GM12878 (cell line): ENCODE measurements at regions not wholly inside any gene's neighbourhood (a gene's known extent, or its start where the extent isn't known, plus 50 kb on each side); places are given as distances from the start of the nearest gene placed in this dataset.

ENCODE experiments used
- ATAC-seq: fragments of 200-7000 bp; cut with Tn5 transposase; 3 replicates; pipeline ENCODE4 v1.9.1; 2020; ENCODE audit warnings: mild to moderate bottlenecking, moderate library complexity
- BruUV-seq: library from RNA; stranded (reverse); fragments of 400-500 nt; replicated peaks from 2 replicates; lab custom pipeline; 2021; lab: Mats Ljungman, UMichigan
- CTCF ChIA-PET: fragments of 300-600 bp; sonication (Branson Sonifier 250); formaldehyde crosslinking; extraction: SDS; loops from one replicate; lab custom pipeline; 2021; ENCODE audit warnings: inconsistent platforms; lab: Yijun Ruan, JAX
- POLR2A ChIA-PET: fragments of 350-600 bp; formaldehyde crosslinking; extraction: SDS; loops from one replicate; lab custom pipeline; 2021; ENCODE audit warnings: inconsistent platforms; lab: Charles Lee
- RAD21 ChIA-PET: fragments of 300-600 bp; sonication (Branson Sonifier 250); formaldehyde crosslinking; loops from one replicate; lab custom pipeline; 2023; ENCODE audit warnings: antibody characterized with exemption; ENCODE audit not compliant: unreplicated experiment; lab: Charles Lee
- SMC1A ChIA-PET: fragments of 300-600 bp; sonication (Branson Sonifier 250); formaldehyde crosslinking; loops from one replicate; lab custom pipeline; 2023; ENCODE audit not compliant: unreplicated experiment, uncharacterized antibody; lab: Charles Lee
- DNase-seq: peaks from one replicate; pipeline ENCODE4 v3.0.0-alpha.2; 2011; ENCODE audit warnings: low read depth, low spot score
- FAIRE-seq: peaks from 3 replicates; lab custom pipeline; 2011; peaks lifted over from hg19 to GRCh38; lab: Jason Lieb, UNC
- H2AFZ ChIP-seq: 2 replicates; pipeline ENCODE4 v1.6.0; 2011; ENCODE audit warnings: low read depth, low read length, control low read depth; ENCODE audit not compliant: control insufficient read depth
- H3K27ac ChIP-seq: 2 replicates; pipeline ENCODE4 v1.5.1; 2011; ENCODE audit warnings: control low read depth; ENCODE audit not compliant: control insufficient read depth, insufficient read depth
- H3K27me3 ChIP-seq, 2 experiments: replicated peaks in 1 of 2; 2 replicates each; pipeline versions ENCODE4 v1.6.0 to v1.6.1; 2011; ENCODE audit warnings: low read length in 1 of 2; ENCODE audit not compliant: control insufficient read depth in 2 of 2, insufficient read depth in 2 of 2
- H3K36me3 ChIP-seq, 2 experiments: 2 replicates each; pipeline ENCODE4 v1.5.1; 2011; ENCODE audit warnings: low read length in 1 of 2; ENCODE audit not compliant: control insufficient read depth in 2 of 2, insufficient read depth in 2 of 2
- H3K4me1 ChIP-seq: 2 replicates; pipeline ENCODE4 v1.6.1; 2011; ENCODE audit warnings: mild to moderate bottlenecking, low read length, moderate library complexity, mixed read lengths; ENCODE audit not compliant: control insufficient read depth, insufficient read depth
- H3K4me2 ChIP-seq: 2 replicates; pipeline ENCODE4 v1.6.0; 2011; ENCODE audit warnings: control low read depth; ENCODE audit not compliant: control insufficient read depth, insufficient read depth
- H3K4me3 ChIP-seq: fragments of 200-600 bp; sonication (generic); 2 replicates; pipeline ENCODE4 v1.5.1; 2016
- H3K79me2 ChIP-seq: 2 replicates; pipeline ENCODE4 v1.6.0; 2011; ENCODE audit warnings: low read length; ENCODE audit not compliant: control insufficient read depth, insufficient read depth
- H3K9ac ChIP-seq: 2 replicates; pipeline ENCODE4 v1.8.0; 2011; ENCODE audit warnings: low read length, control low read depth, mixed read lengths; ENCODE audit not compliant: control insufficient read depth, insufficient read depth
- H3K9me3 ChIP-seq: replicated peaks from 3 replicates; pipeline ENCODE4 v1.5.1; 2011; ENCODE audit warnings: mild to moderate bottlenecking, low read length; ENCODE audit not compliant: control insufficient read depth, insufficient read depth
- H4K20me1 ChIP-seq: 2 replicates; pipeline ENCODE4 v1.6.0; 2011; ENCODE audit not compliant: control insufficient read depth, insufficient read depth
- BHLHE40 ChIP-seq, 2 experiments: fragments of 450-650 bp in 1 of 2; IDR thresholded peaks; 2 replicates each; pipeline ENCODE4 v1.6.1; 2011 to 2017; ENCODE audit warnings: low read depth in 2 of 2, borderline replicate concordance in 1 of 2, improper control_type of control experiment in 1 of 2, low read length in 1 of 2, mild to moderate bottlenecking in 1 of 2
- BMI1 ChIP-seq: fragments of 450-650 bp; IDR thresholded peaks from 2 replicates; pipeline ENCODE4 v1.6.1; 2016; ENCODE audit warnings: mild to moderate bottlenecking, moderate library complexity, borderline replicate concordance
- HDGF ChIP-seq: fragments of 450-650 bp; IDR thresholded peaks from 2 replicates; pipeline ENCODE4 v1.6.1; 2016; ENCODE audit warnings: antibody characterized with exemption
- NFXL1 ChIP-seq: fragments of 450-650 bp; IDR thresholded peaks from 2 replicates; pipeline ENCODE4 v1.6.1; 2017; ENCODE audit warnings: antibody characterized with exemption, mild to moderate bottlenecking, borderline replicate concordance
- NFYB ChIP-seq: IDR thresholded peaks from 2 replicates; pipeline ENCODE4 v1.6.1; 2011; ENCODE audit warnings: low read depth, mild to moderate bottlenecking, low read length, improper control_type of control experiment, moderate library complexity; ENCODE audit not compliant: insufficient read depth
- PML ChIP-seq: IDR thresholded peaks from 2 replicates; pipeline ENCODE4 v1.6.1; 2012; ENCODE audit warnings: low read length, inconsistent platforms
- POLR2A ChIP-seq: IDR thresholded peaks from 2 replicates; pipeline ENCODE4 v1.6.1; 2011; ENCODE audit warnings: low read depth, mild to moderate bottlenecking, low read length
- RBBP5 ChIP-seq: fragments of 200-600 bp; sonication (generic); conservative IDR thresholded peaks from 2 replicates; pipeline ENCODE4 v1.6.1; 2016
- SMAD5 ChIP-seq: IDR thresholded peaks from 2 replicates; pipeline ENCODE4 v1.6.1; 2016; ENCODE audit warnings: antibody characterized with exemption, low read depth
- SMARCA5 ChIP-seq: fragments of 450-650 bp; IDR thresholded peaks from 2 replicates; pipeline ENCODE4 v1.6.1; 2017; ENCODE audit warnings: mild to moderate bottlenecking
- TARDBP ChIP-seq: IDR thresholded peaks from 2 replicates; pipeline ENCODE4 v1.6.1; 2016; ENCODE audit warnings: borderline replicate concordance
- ZNF217 ChIP-seq: fragments of 450-650 bp; IDR thresholded peaks from 2 replicates; pipeline ENCODE4 v1.6.1; 2017; ENCODE audit warnings: antibody characterized with exemption, mild to moderate bottlenecking
- ZNF24 ChIP-seq: fragments of 450-650 bp; IDR thresholded peaks from 2 replicates; pipeline ENCODE4 v1.6.1; 2017; ENCODE audit warnings: antibody characterized with exemption, mild to moderate bottlenecking
- WGBS: methylation state at CpG from one replicate; pipeline ENCODE4 v1.1.6; 2016; ENCODE audit warnings: low lambda C conversion rate; ENCODE audit not compliant: insufficient replicate concordance, insufficient coverage; ENCODE audit errors: missing lambda C conversion rate; 5-methylcytosine and 5-hydroxymethylcytosine counted together
- in situ Hi-C: fragments of 300-500 bp; cut with MboI; formaldehyde crosslinking; loops from 9 replicates; pipeline ENCODE4 v1.14.3; 2018; ENCODE audit warnings: mixed read lengths
- intact Hi-C: fragments of 100-400 bp; cut with micrococcal nuclease; formaldehyde crosslinking; loops from one replicate; pipeline ENCODE4 v1.14.2; 2022; ENCODE audit not compliant: unreplicated experiment
- TF ChIP-seq, protein P1 (sequence below): fragments of 450-650 bp; IDR thresholded peaks from 2 replicates; pipeline ENCODE4 v1.6.1; 2016; ENCODE audit warnings: mild to moderate bottlenecking
- TF ChIP-seq, protein P2 (sequence below): fragments of 450-650 bp; IDR thresholded peaks from 2 replicates; pipeline ENCODE4 v1.6.1; 2016; ENCODE audit warnings: mild to moderate bottlenecking, moderate library complexity, borderline replicate concordance
- TF ChIP-seq, protein P3 (sequence below): IDR thresholded peaks from 2 replicates; pipeline ENCODE4 v1.6.1; 2012; ENCODE audit warnings: low read depth, low read length, improper control_type of control experiment
- TF ChIP-seq, protein P4 (sequence below): fragments of 450-650 bp; IDR thresholded peaks from 2 replicates; pipeline ENCODE4 v1.6.1; 2016; ENCODE audit warnings: mild to moderate bottlenecking

DNA sequence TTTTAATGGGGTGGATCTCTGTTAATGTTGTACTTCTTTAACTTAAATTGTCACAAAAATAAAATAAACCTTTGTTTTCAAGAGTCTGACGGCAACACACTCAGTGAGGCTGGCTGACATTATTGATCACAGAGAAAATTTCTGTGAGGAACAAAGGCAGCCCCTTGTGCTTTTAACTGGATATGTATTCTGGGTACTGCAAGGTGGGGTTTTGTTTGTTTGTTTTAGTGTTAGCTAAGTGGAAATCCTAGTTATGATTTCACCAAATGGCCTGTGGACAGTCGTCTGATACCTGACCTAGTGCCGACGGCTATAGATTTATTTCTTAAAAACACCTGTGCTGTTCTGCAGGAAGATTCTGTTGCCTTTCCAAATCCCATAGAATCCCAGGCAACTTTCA is 1329.5 kb upstream of the ZEB2 start:
- H3K4me2 ChIP-seq = no peak overlapping the region
- DNase-seq = no peak
- no peak for ATAC-seq
- ChIA-PET POLR2A (no interaction called here), CTCF (no interaction called here), RAD21 (no interaction called here), SMC1A (no interaction called here)
- 62% methylated on average over 4 of the region's 4 CpGs for WGBS
- no peak for FAIRE-seq
- H3K27ac ChIP-seq = no peak overlapping the region
- H3K4me1 ChIP-seq = no peaks in the 10 kb centered on the region
- no peaks in the 10 kb centered on the region for H3K9me3 ChIP-seq
- H2AFZ ChIP-seq = no peak overlapping the region
- H3K9ac ChIP-seq = no peak overlapping the region
- H3K27me3 ChIP-seq = no peaks in the 10 kb centered on the region
- BruUV-seq = no TSS peak
- no peaks in the 10 kb centered on the region for H4K20me1 ChIP-seq
- TF ChIP-seq PML (no peak), BMI1 (no peak), RBBP5 (no peak), SMAD5 (no peak), TARDBP (no peak), NFXL1 (no peak), ZNF217 (no peak), HDGF (no peak), SMARCA5 (no peak), BHLHE40 (IDR thresholded peaks at IDR 0.05; ENCODE audit: borderline replicate concordance in 1 of 2, low read depth in 2 of 2, low read length in 1 of 2) (no peak), POLR2A (no peak), ZNF24 (no peak), NFYB (no peak)
- TF ChIP-seq, protein P1, sequence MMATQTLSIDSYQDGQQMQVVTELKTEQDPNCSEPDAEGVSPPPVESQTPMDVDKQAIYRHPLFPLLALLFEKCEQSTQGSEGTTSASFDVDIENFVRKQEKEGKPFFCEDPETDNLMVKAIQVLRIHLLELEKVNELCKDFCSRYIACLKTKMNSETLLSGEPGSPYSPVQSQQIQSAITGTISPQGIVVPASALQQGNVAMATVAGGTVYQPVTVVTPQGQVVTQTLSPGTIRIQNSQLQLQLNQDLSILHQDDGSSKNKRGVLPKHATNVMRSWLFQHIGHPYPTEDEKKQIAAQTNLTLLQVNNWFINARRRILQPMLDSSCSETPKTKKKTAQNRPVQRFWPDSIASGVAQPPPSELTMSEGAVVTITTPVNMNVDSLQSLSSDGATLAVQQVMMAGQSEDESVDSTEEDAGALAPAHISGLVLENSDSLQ = no peak
- TF ChIP-seq, protein P2, sequence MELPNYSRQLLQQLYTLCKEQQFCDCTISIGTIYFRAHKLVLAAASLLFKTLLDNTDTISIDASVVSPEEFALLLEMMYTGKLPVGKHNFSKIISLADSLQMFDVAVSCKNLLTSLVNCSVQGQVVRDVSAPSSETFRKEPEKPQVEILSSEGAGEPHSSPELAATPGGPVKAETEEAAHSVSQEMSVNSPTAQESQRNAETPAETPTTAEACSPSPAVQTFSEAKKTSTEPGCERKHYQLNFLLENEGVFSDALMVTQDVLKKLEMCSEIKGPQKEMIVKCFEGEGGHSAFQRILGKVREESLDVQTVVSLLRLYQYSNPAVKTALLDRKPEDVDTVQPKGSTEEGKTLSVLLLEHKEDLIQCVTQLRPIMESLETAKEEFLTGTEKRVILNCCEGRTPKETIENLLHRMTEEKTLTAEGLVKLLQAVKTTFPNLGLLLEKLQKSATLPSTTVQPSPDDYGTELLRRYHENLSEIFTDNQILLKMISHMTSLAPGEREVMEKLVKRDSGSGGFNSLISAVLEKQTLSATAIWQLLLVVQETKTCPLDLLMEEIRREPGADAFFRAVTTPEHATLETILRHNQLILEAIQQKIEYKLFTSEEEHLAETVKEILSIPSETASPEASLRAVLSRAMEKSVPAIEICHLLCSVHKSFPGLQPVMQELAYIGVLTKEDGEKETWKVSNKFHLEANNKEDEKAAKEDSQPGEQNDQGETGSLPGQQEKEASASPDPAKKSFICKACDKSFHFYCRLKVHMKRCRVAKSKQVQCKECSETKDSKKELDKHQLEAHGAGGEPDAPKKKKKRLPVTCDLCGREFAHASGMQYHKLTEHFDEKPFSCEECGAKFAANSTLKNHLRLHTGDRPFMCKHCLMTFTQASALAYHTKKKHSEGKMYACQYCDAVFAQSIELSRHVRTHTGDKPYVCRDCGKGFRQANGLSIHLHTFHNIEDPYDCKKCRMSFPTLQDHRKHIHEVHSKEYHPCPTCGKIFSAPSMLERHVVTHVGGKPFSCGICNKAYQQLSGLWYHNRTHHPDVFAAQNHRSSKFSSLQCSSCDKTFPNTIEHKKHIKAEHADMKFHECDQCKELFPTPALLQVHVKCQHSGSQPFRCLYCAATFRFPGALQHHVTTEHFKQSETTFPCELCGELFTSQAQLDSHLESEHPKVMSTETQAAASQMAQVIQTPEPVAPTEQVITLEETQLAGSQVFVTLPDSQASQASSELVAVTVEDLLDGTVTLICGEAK = no peak
- TF ChIP-seq, protein P3, sequence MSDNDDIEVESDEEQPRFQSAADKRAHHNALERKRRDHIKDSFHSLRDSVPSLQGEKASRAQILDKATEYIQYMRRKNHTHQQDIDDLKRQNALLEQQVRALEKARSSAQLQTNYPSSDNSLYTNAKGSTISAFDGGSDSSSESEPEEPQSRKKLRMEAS = no peak
- TF ChIP-seq, protein P4, sequence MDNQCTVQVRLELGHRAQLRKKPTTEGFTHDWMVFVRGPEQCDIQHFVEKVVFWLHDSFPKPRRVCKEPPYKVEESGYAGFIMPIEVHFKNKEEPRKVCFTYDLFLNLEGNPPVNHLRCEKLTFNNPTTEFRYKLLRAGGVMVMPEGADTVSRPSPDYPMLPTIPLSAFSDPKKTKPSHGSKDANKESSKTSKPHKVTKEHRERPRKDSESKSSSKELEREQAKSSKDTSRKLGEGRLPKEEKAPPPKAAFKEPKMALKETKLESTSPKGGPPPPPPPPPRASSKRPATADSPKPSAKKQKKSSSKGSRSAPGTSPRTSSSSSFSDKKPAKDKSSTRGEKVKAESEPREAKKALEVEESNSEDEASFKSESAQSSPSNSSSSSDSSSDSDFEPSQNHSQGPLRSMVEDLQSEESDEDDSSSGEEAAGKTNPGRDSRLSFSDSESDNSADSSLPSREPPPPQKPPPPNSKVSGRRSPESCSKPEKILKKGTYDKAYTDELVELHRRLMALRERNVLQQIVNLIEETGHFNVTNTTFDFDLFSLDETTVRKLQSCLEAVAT = no peak
- no peak overlapping the region for H3K4me3 ChIP-seq
- no peaks in the 10 kb centered on the region for H3K36me3 ChIP-seq
- H3K79me2 ChIP-seq = no peaks in the 10 kb centered on the region
- in situ Hi-C loops = no loop called here
- intact Hi-C loops = no loop called here
